WERI-Rb-1 (cell line): ENCODE measurements at regions not wholly inside any gene's neighbourhood (a gene's known extent, or its start where the extent isn't known, plus 50 kb on each side); places are given as distances from the start of the nearest gene placed in this dataset.

ENCODE experiments used
- DNase-seq: peaks from one replicate; pipeline ENCODE4 v3.0.0-alpha.2; 2020
- H3K27ac ChIP-seq: fragments of 250-450 bp; sonication (Bioruptor Pico); 2 replicates; pipeline ENCODE4 v1.5.1; 2020; ENCODE audit warnings: mild to moderate bottlenecking, moderate library complexity
- H3K27me3 ChIP-seq: fragments of 250-450 bp; sonication (Bioruptor Pico); 2 replicates; pipeline ENCODE4 v1.5.1; 2021; ENCODE audit warnings: mild to moderate bottlenecking, low read depth, moderate library complexity; ENCODE audit not compliant: insufficient read depth, severe bottlenecking
- H3K36me3 ChIP-seq: fragments of 250-450 bp; sonication (Bioruptor Pico); 2 replicates; pipeline ENCODE4 v1.5.1; 2020; ENCODE audit warnings: mild to moderate bottlenecking, moderate library complexity
- H3K4me3 ChIP-seq: 2 replicates; pipeline ENCODE4 v1.5.1; 2011; ENCODE audit warnings: low read depth, mild to moderate bottlenecking, control low read depth, low read length
- H3K9me3 ChIP-seq: fragments of 250-450 bp; sonication (Bioruptor Pico); 2 replicates; pipeline ENCODE4 v1.5.1; 2021; ENCODE audit warnings: mild to moderate bottlenecking, moderate library complexity; ENCODE audit not compliant: severe bottlenecking
- CTCF ChIP-seq: IDR thresholded peaks from 2 replicates; pipeline ENCODE4 v1.5.1; 2011; ENCODE audit warnings: low read depth, mild to moderate bottlenecking, control low read depth, inconsistent platforms, low read length

- no peaks in the 10 kb centered on the region for H3K36me3 ChIP-seq
- no peak overlapping the region for H3K4me3 ChIP-seq
- no peak for DNase-seq
- TF ChIP-seq CTCF, result no peak
- no peaks in the 10 kb centered on the region for H3K9me3 ChIP-seq
- H3K27me3 ChIP-seq, result no peaks in the 10 kb centered on the region
- no peak overlapping the region for H3K27ac ChIP-seq
Observed at GRCh38 chr11:24295360-24295759, 201.5 kb upstream of the LUZP2 start.

GRCh38 chr11:24297461-24297860 is 199.4 kb upstream of the LUZP2 start:
- DNase-seq, result no peak
- no peak for TF ChIP-seq CTCF
- Histone ChIP-seq H3K36me3 (no peaks in the 10 kb centered on the region), H3K4me3 (no peak overlapping the region), H3K27me3 (no peaks in the 10 kb centered on the region), H3K27ac (no peak overlapping the region), H3K9me3 (no peaks in the 10 kb centered on the region)

- H3K27ac ChIP-seq, result no peak overlapping the region
- no peaks in the 10 kb centered on the region for H3K9me3 ChIP-seq
- H3K4me3 ChIP-seq, result no peak overlapping the region
- no peaks in the 10 kb centered on the region for H3K27me3 ChIP-seq
- TF ChIP-seq CTCF, result no peak
- no peak for DNase-seq
- no peaks in the 10 kb centered on the region for H3K36me3 ChIP-seq
Observed at GRCh38 chr11:24298146-24298545, 198.7 kb upstream of the LUZP2 start.

- no peak for TF ChIP-seq CTCF
- Histone ChIP-seq H3K4me3 (no peak overlapping the region), H3K27ac (no peak overlapping the region), H3K27me3 (no peaks in the 10 kb centered on the region), H3K36me3 (no peaks in the 10 kb centered on the region), H3K9me3 (no peaks in the 10 kb centered on the region)
- no peak for DNase-seq
Observed at GRCh38 chr11:24311974-24312373, 184.9 kb upstream of the LUZP2 start.

- DNase-seq, result no peak
- Histone ChIP-seq H3K36me3 (no peaks in the 10 kb centered on the region), H3K27me3 (no peaks in the 10 kb centered on the region), H3K4me3 (no peak overlapping the region), H3K9me3 (no peaks in the 10 kb centered on the region), H3K27ac (no peak overlapping the region)
- no peak for TF ChIP-seq CTCF
Observed at GRCh38 chr11:24312464-24313238, 184.2 kb upstream of the LUZP2 start.

GRCh38 chr11:24321229-24321628 is 175.6 kb upstream of the LUZP2 start:
- Histone ChIP-seq H3K27ac (no peak overlapping the region), H3K4me3 (no peak overlapping the region), H3K36me3 (no peaks in the 10 kb centered on the region), H3K27me3 (no peaks in the 10 kb centered on the region), H3K9me3 (no peaks in the 10 kb centered on the region)
- no peak for TF ChIP-seq CTCF
- no peak for DNase-seq
